ENCODE measurements at regions not wholly inside any gene's neighbourhood (a gene's known extent, or its start where the extent isn't known, plus 50 kb on each side); places are given as distances from the start of the nearest gene placed in this dataset.

- no peak for TF ChIP-seq CTCF (IDR thresholded peaks at IDR 0.05)
Observed at GRCh38 chr15:96160269-96160668, 170.2 kb upstream of the NR2F2 start.

- no peak for TF ChIP-seq CTCF (IDR thresholded peaks at IDR 0.05)
Observed at GRCh38 chr15:96160800-96161199, 169.7 kb upstream of the NR2F2 start.

GRCh38 chr15:96162322-96162721 is 168.2 kb upstream of the NR2F2 start:
- no peak for TF ChIP-seq CTCF (IDR thresholded peaks at IDR 0.05)

- no peak for TF ChIP-seq CTCF (IDR thresholded peaks at IDR 0.05)
Observed at GRCh38 chr15:96165081-96165480, 165.4 kb upstream of the NR2F2 start.

- no peak for TF ChIP-seq CTCF (IDR thresholded peaks at IDR 0.05)
Observed at GRCh38 chr15:96165775-96166174, 164.7 kb upstream of the NR2F2 start.

- no peak for TF ChIP-seq CTCF (IDR thresholded peaks at IDR 0.05)
Observed at GRCh38 chr15:96166223-96167200, 164.0 kb upstream of the NR2F2 start.

GRCh38 chr15:96170979-96171739 is 159.3 kb upstream of the NR2F2 start:
- TF ChIP-seq CTCF (IDR thresholded peaks at IDR 0.05) = no peak
